ENCODE measurements at regions not wholly inside any gene's neighbourhood (a gene's known extent, or its start where the extent isn't known, plus 50 kb on each side); places are given as distances from the start of the nearest gene placed in this dataset.

DNA sequence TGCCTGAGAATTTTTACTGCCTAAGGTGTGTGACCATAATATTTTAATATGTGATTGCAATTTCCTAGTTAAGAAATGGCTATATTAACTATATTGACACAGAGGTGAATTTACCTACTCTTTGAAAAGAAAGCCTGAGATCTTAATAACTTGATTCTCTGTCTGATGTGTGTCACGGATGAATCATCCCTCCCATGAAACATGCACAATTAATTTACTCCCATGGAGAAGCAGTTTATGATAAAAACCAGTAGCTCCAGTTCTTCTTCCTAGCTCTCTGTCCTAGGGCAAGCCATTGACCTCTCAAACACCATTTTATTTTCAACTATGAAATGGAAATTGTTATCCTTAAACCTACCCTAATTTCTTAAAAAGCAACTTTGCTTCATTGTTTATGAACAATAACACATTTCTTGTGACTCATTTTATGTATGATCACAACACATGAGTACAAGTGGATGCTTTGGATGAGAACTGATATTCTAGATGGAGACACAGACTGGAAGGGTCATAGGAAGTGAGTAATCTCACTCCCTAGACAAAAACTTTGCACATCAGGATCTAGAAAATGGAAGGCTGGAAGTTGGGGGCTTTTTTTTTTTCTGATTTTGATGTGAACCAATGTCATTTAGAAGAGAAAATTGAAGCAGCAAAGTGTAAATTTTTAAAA is 438.3 kb downstream of the GPAT3 start:
- H3K9me3 ChIP-seq (ENCODE audit: control insufficient read depth, low read depth, low read length), result no peaks in the 10 kb centered on the region
- no peak overlapping the region for H3K56ac ChIP-seq (ENCODE audit: insufficient read length, low read depth, low read length)
- H3K18ac ChIP-seq (ENCODE audit: insufficient read length, low read depth, low read length), result no peak overlapping the region
- H4K5ac ChIP-seq (ENCODE audit: insufficient read length, low read depth, low read length), result no peak overlapping the region
- H2BK5ac ChIP-seq (ENCODE audit: insufficient read length, low read length), result no peak overlapping the region
- no peaks in the 10 kb centered on the region for H3K23me2 ChIP-seq (ENCODE audit: insufficient read length, low read depth, low read length, poor library complexity, severe bottlenecking)
- no peaks in the 10 kb centered on the region for H3K27me3 ChIP-seq (ENCODE audit: insufficient read depth, low read length)
- no peak overlapping the region for H3K27ac ChIP-seq (ENCODE audit: insufficient read length, low read depth, low read length)
- H3K9me3 Mint-ChIP-seq, result no peaks in the 10 kb centered on the region
- H3T11ph ChIP-seq (ENCODE audit: low read length), result no peak overlapping the region
- H2AFZ ChIP-seq (ENCODE audit: low read length), result no peak overlapping the region
- H3K79me2 ChIP-seq (ENCODE audit: insufficient read depth, low read length), result no peaks in the 10 kb centered on the region
- H4K20me1 ChIP-seq (ENCODE audit: control insufficient read depth, insufficient read depth, insufficient read length), result no peaks in the 10 kb centered on the region
- H3K14ac ChIP-seq (ENCODE audit: insufficient read depth, low read length), result no peak overlapping the region
- TF ChIP-seq, protein P1, sequence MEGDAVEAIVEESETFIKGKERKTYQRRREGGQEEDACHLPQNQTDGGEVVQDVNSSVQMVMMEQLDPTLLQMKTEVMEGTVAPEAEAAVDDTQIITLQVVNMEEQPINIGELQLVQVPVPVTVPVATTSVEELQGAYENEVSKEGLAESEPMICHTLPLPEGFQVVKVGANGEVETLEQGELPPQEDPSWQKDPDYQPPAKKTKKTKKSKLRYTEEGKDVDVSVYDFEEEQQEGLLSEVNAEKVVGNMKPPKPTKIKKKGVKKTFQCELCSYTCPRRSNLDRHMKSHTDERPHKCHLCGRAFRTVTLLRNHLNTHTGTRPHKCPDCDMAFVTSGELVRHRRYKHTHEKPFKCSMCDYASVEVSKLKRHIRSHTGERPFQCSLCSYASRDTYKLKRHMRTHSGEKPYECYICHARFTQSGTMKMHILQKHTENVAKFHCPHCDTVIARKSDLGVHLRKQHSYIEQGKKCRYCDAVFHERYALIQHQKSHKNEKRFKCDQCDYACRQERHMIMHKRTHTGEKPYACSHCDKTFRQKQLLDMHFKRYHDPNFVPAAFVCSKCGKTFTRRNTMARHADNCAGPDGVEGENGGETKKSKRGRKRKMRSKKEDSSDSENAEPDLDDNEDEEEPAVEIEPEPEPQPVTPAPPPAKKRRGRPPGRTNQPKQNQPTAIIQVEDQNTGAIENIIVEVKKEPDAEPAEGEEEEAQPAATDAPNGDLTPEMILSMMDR (conservative IDR thresholded peaks at IDR 0.05), result no peak
- H3K79me1 ChIP-seq (ENCODE audit: insufficient read depth, low read depth, low read length, poor library complexity, severe bottlenecking), result no peaks in the 10 kb centered on the region
- no peaks in the 10 kb centered on the region; the same call in 1 of the 2 replicates for H3K27me3 Mint-ChIP-seq (ENCODE audit: low read depth)
- DNase-seq, result no peak
- no peaks in the 10 kb centered on the region for H3K4me1 Mint-ChIP-seq
- no peak overlapping the region for H3K4me2 ChIP-seq (ENCODE audit: insufficient read depth, insufficient read length, low read length)
- H3K36me3 Mint-ChIP-seq (ENCODE audit: insufficient read depth in 1 of 3, low read depth in 3 of 3), result no peaks in the 10 kb centered on the region
- no peak overlapping the region for H3K27ac Mint-ChIP-seq
- no peak overlapping the region for H4K8ac ChIP-seq (replicated peaks; ENCODE audit: insufficient read length, low read depth, low read length)
- H2BK120ac ChIP-seq (ENCODE audit: low read depth, low read length, poor library complexity, severe bottlenecking), result no peak overlapping the region
- no peak overlapping the region for H2AK5ac ChIP-seq (ENCODE audit: insufficient read length, low read length)
- H2BK12ac ChIP-seq (ENCODE audit: insufficient read length, low read depth, low read length), result no peak overlapping the region
- no peak overlapping the region for H3K4ac ChIP-seq (ENCODE audit: low read depth, low read length)
- H2BK15ac ChIP-seq (ENCODE audit: low read depth, low read length), result no peak overlapping the region
- H4K91ac ChIP-seq (ENCODE audit: insufficient read length, low read depth, low read length), result no peak overlapping the region
- no peak overlapping the region for H3K9ac ChIP-seq (ENCODE audit: extremely low read depth, insufficient read length, low read length)
- WGBS (ENCODE audit: extremely low coverage, insufficient read length, low lambda C conversion rate), result no CpG with 5 or more reads among the region's 1 CpG
- no peak overlapping the region for H3K23ac ChIP-seq (ENCODE audit: insufficient read length, low read depth, low read length)
- H3K4me3 Mint-ChIP-seq, result no peak overlapping the region
- H3K4me1 ChIP-seq (ENCODE audit: insufficient read depth, low read length), result no peaks in the 10 kb centered on the region
- H2BK20ac ChIP-seq (ENCODE audit: low read depth, low read length, poor library complexity, severe bottlenecking), result no peak overlapping the region
